NT2/D1 (cell line): ENCODE measurements at regions not wholly inside any gene's neighbourhood (a gene's known extent, or its start where the extent isn't known, plus 50 kb on each side); places are given as distances from the start of the nearest gene placed in this dataset.
"Not testable (repeated sequence)": the region's sequence is repeated elsewhere in the genome, so short reads cannot be mapped to it uniquely, and the experiment has no call there.

Source experiments
- DNase-seq: peaks from one replicate; pipeline ENCODE4 v3.0.0-alpha.2; 2011; ENCODE audit warnings: low read depth, low spot score
- H3K27me3 ChIP-seq: 2 replicates; pipeline ENCODE4 v1.6.0; 2011; ENCODE audit warnings: mild to moderate bottlenecking; ENCODE audit not compliant: insufficient read length, insufficient read depth
- H3K36me3 ChIP-seq: 2 replicates; pipeline ENCODE4 v1.6.1; 2011; ENCODE audit warnings: mild to moderate bottlenecking, low read length, mixed read lengths; ENCODE audit not compliant: insufficient read depth, insufficient read length
- H3K4me1 ChIP-seq: 2 replicates; pipeline ENCODE4 v1.5.1; 2011; ENCODE audit not compliant: insufficient read depth, insufficient read length
- H3K4me3 ChIP-seq: 2 replicates; pipeline ENCODE4 v1.5.1; 2011; ENCODE audit warnings: low read depth; ENCODE audit not compliant: insufficient read length
- H3K9ac ChIP-seq: 2 replicates; pipeline ENCODE4 v1.6.0; 2011; ENCODE audit warnings: low read depth; ENCODE audit not compliant: insufficient read length
- H3K9me3 ChIP-seq: 2 replicates; pipeline ENCODE4 v1.5.1; 2011; ENCODE audit warnings: mild to moderate bottlenecking, low read length; ENCODE audit not compliant: insufficient read depth
- SUZ12 ChIP-seq: IDR thresholded peaks from 2 replicates; pipeline ENCODE4 v1.6.1; 2011; ENCODE audit not compliant: insufficient read length, insufficient read depth; ENCODE audit errors: extremely low read depth
- YY1 ChIP-seq: IDR thresholded peaks from 2 replicates; pipeline ENCODE4 v1.6.1; 2011; ENCODE audit not compliant: insufficient read length, insufficient read depth
- ZNF274 ChIP-seq: IDR thresholded peaks from 2 replicates; pipeline ENCODE4 v1.6.1; 2011; ENCODE audit warnings: mild to moderate bottlenecking, low read depth, low read length

GRCh38 chr18:30682672-30683071 is 359.9 kb downstream of the DSC3 start:
- Histone ChIP-seq H3K27me3 (no peaks in the 10 kb centered on the region), H3K4me1 (no peaks in the 10 kb centered on the region), H3K4me3 (no peak overlapping the region), H3K9me3 (no peaks in the 10 kb centered on the region), H3K36me3 (no peaks in the 10 kb centered on the region), H3K9ac (no peak overlapping the region)
- TF ChIP-seq ZNF274 (no peak), SUZ12 (no peak), YY1 (no peak)
- no peak for DNase-seq

GRCh38 chr18:30679285-30679930 is 363.1 kb downstream of the DSC3 start:
- no peaks in the 10 kb centered on the region for H3K4me1 ChIP-seq
- no peak overlapping the region for H3K9ac ChIP-seq
- TF ChIP-seq YY1 (no peak), SUZ12 (no peak), ZNF274 (no peak)
- no peak for DNase-seq
- H3K4me3 ChIP-seq = no peak overlapping the region
- no peaks in the 10 kb centered on the region for H3K9me3 ChIP-seq
- H3K36me3 ChIP-seq = no peaks in the 10 kb centered on the region
- H3K27me3 ChIP-seq = no peaks in the 10 kb centered on the region

- DNase-seq, H3K9ac ChIP-seq, H3K27me3 ChIP-seq, H3K4me1 ChIP-seq, H3K9me3 ChIP-seq, H3K36me3 ChIP-seq, H3K4me3 ChIP-seq: not testable (repeated sequence)
Measured at GRCh38 chr18:30677813-30678212, 364.7 kb downstream of the DSC3 start.

- H3K27me3 ChIP-seq = no peaks in the 10 kb centered on the region
- H3K4me3 ChIP-seq = no peak overlapping the region
- H3K36me3 ChIP-seq = no peaks in the 10 kb centered on the region
- H3K9ac ChIP-seq = no peak overlapping the region
- H3K4me1 ChIP-seq = no peaks in the 10 kb centered on the region
- TF ChIP-seq SUZ12 (no peak), YY1 (no peak), ZNF274 (no peak)
- no peaks in the 10 kb centered on the region for H3K9me3 ChIP-seq
- DNase-seq = no peak
Measured at GRCh38 chr18:30676053-30676480, 366.5 kb downstream of the DSC3 start.

- Histone ChIP-seq H3K27me3 (no peaks in the 10 kb centered on the region), H3K4me1 (no peaks in the 10 kb centered on the region), H3K4me3 (no peak overlapping the region), H3K36me3 (no peaks in the 10 kb centered on the region), H3K9ac (no peak overlapping the region), H3K9me3 (no peaks in the 10 kb centered on the region)
- no peak for TF ChIP-seq ZNF274
- no peak for TF ChIP-seq SUZ12
- no peak for TF ChIP-seq YY1
- DNase-seq = no peak
Measured at GRCh38 chr18:30675493-30675892, 367.0 kb downstream of the DSC3 start.

- no peaks in the 10 kb centered on the region for H3K9me3 ChIP-seq
- no peaks in the 10 kb centered on the region for H3K27me3 ChIP-seq
- no peak overlapping the region for H3K9ac ChIP-seq
- H3K4me3 ChIP-seq = no peak overlapping the region
- H3K4me1 ChIP-seq = no peaks in the 10 kb centered on the region
- TF ChIP-seq SUZ12 (no peak), ZNF274 (no peak), YY1 (no peak)
- H3K36me3 ChIP-seq = no peaks in the 10 kb centered on the region
- no peak for DNase-seq
Measured at GRCh38 chr18:30675072-30675471, 367.5 kb downstream of the DSC3 start.

- no peaks in the 10 kb centered on the region for H3K27me3 ChIP-seq
- H3K9ac ChIP-seq = no peak overlapping the region
- no peak for DNase-seq
- no peak overlapping the region for H3K4me3 ChIP-seq
- no peaks in the 10 kb centered on the region for H3K4me1 ChIP-seq
- TF ChIP-seq ZNF274 = no peak
- TF ChIP-seq SUZ12 = no peak
- no peak for TF ChIP-seq YY1
- no peaks in the 10 kb centered on the region for H3K9me3 ChIP-seq
- H3K36me3 ChIP-seq = no peaks in the 10 kb centered on the region
Measured at GRCh38 chr18:30674596-30674995, 367.9 kb downstream of the DSC3 start.

GRCh38 chr18:30672439-30672838 is 370.1 kb downstream of the DSC3 start:
- not testable (repeated sequence) for H3K27me3 ChIP-seq, H3K9ac ChIP-seq, H3K36me3 ChIP-seq, H3K4me1 ChIP-seq, H3K9me3 ChIP-seq, H3K4me3 ChIP-seq, DNase-seq
